ENCODE measurements at regions not wholly inside any gene's neighbourhood (a gene's known extent, or its start where the extent isn't known, plus 50 kb on each side); places are given as distances from the start of the nearest gene placed in this dataset.

GRCh38 chr3:177946048-177946447 is 590.2 kb upstream of the KCNMB2 start:
- POLR2A ChIA-PET, result no interaction called here
- no peaks in the 10 kb centered on the region for H3K27me3 ChIP-seq (ENCODE audit: control insufficient read depth, insufficient read depth, low read length)
- TF ChIP-seq, protein P1, sequence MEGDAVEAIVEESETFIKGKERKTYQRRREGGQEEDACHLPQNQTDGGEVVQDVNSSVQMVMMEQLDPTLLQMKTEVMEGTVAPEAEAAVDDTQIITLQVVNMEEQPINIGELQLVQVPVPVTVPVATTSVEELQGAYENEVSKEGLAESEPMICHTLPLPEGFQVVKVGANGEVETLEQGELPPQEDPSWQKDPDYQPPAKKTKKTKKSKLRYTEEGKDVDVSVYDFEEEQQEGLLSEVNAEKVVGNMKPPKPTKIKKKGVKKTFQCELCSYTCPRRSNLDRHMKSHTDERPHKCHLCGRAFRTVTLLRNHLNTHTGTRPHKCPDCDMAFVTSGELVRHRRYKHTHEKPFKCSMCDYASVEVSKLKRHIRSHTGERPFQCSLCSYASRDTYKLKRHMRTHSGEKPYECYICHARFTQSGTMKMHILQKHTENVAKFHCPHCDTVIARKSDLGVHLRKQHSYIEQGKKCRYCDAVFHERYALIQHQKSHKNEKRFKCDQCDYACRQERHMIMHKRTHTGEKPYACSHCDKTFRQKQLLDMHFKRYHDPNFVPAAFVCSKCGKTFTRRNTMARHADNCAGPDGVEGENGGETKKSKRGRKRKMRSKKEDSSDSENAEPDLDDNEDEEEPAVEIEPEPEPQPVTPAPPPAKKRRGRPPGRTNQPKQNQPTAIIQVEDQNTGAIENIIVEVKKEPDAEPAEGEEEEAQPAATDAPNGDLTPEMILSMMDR (IDR thresholded peaks at IDR 0.05; ENCODE audit: low read depth, low read length), result no peak
- CTCF ChIA-PET, result no interaction called here
- H3K27ac ChIP-seq (ENCODE audit: low read depth, low read length), result no peak overlapping the region
- H3K4me3 ChIP-seq (ENCODE audit: low read depth, low read length), result no peak overlapping the region
- DNase-seq (ENCODE audit: low read depth, low spot score), result no peak
- no peaks in the 10 kb centered on the region for H3K9me3 ChIP-seq (ENCODE audit: control insufficient read depth, insufficient read depth, low read length)

DNA sequence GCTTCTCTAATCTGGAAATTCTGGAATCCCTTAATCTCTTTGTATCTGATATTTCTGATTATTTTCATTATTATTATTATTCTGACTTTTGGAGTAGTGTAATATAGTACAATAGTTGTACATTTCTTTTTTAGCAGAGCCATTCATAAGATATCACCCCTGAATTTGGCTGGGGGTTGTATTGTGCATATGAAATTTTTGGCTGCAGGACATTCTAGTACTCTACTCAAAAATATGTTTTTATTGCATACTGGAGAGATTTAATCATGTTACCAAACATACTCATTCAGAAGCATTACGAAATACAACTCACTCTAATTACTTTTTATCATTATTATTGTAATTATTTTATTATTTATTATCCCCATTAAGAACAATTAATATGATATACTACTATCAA is 589.7 kb upstream of the KCNMB2 start:
- POLR2A ChIA-PET, result no interaction called here
- DNase-seq (ENCODE audit: low read depth, low spot score), result no peak
- no peaks in the 10 kb centered on the region for H3K27me3 ChIP-seq (ENCODE audit: control insufficient read depth, insufficient read depth, low read length)

GRCh38 chr3:177946936-177947335 is 589.3 kb upstream of the KCNMB2 start:
- TF ChIP-seq, protein P1 (IDR thresholded peaks at IDR 0.05; ENCODE audit: low read depth, low read length), result no peak
- ChIA-PET CTCF (no interaction called here), POLR2A (no interaction called here)
- H3K9me3 ChIP-seq (ENCODE audit: control insufficient read depth, insufficient read depth, low read length), result no peaks in the 10 kb centered on the region
- H3K4me3 ChIP-seq (ENCODE audit: low read depth, low read length), result no peak overlapping the region
- H3K27me3 ChIP-seq (ENCODE audit: control insufficient read depth, insufficient read depth, low read length), result no peaks in the 10 kb centered on the region
- H3K27ac ChIP-seq (ENCODE audit: low read depth, low read length), result no peak overlapping the region
- DNase-seq (ENCODE audit: low read depth, low spot score), result no peak

More for the DNA sequence above, 589.7 kb upstream of the KCNMB2 start:
- CTCF ChIA-PET, result no interaction called here
- H3K4me3 ChIP-seq (ENCODE audit: low read depth, low read length), result no peak overlapping the region
- no peak overlapping the region for H3K27ac ChIP-seq (ENCODE audit: low read depth, low read length)
- TF ChIP-seq, protein P1 (IDR thresholded peaks at IDR 0.05; ENCODE audit: low read depth, low read length), result no peak
- H3K9me3 ChIP-seq (ENCODE audit: control insufficient read depth, insufficient read depth, low read length), result no peaks in the 10 kb centered on the region

GRCh38 chr3:177947901-177948300 is 588.3 kb upstream of the KCNMB2 start:
- TF ChIP-seq, protein P1 (IDR thresholded peaks at IDR 0.05; ENCODE audit: low read depth, low read length), result no peak
- DNase-seq (ENCODE audit: low read depth, low spot score), result no peak
- H3K4me3 ChIP-seq (ENCODE audit: low read depth, low read length), result no peak overlapping the region
- CTCF ChIA-PET, result no interaction called here
- POLR2A ChIA-PET, result no interaction called here
- no peaks in the 10 kb centered on the region for H3K9me3 ChIP-seq (ENCODE audit: control insufficient read depth, insufficient read depth, low read length)
- no peak overlapping the region for H3K27ac ChIP-seq (ENCODE audit: low read depth, low read length)
- no peaks in the 10 kb centered on the region for H3K27me3 ChIP-seq (ENCODE audit: control insufficient read depth, insufficient read depth, low read length)

DNA sequence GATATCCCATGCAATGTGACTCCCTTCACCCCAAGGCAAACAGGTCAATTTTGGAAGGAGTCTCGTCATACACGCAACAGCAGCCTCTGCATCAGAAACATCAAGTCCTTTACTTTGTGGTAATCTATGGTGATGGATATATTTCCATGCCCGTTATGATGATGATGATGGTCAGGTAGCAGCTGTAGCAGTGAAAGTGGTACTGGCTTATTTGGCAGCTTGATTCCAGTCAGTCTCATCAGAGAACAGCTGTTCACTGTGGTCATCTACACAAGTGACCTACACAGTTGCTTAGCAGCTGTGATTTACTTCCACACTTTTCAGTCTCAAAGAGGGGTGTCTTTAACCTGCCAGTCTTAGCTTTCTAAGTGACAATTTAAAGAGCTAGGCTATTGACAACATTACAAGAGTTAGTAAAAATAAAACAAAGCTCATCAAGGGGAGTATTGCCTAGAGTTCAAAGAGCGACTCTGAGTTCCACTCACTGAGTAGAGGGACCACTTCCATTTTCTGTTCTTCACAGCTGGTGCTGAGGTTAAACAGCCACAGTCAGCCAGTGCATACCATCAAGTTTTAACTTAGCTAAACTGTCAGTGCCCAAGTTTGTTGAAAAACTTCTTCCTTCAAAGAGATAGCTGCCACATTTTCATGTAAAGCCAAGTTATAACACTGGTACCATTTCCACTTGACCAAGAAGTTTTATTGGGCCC is 587.4 kb upstream of the KCNMB2 start:
- CTCF ChIA-PET, result interaction anchor here (0.6 kb wide), 3 partner anchors 56 to 376 kb away, joined by 4 to 8 read pairs (median 4); no protein-coding TSS in a partner anchor
- TF ChIP-seq, protein P1 (IDR thresholded peaks at IDR 0.05; ENCODE audit: low read depth, low read length), result no peak
- POLR2A ChIA-PET, result no interaction called here
- DNase-seq (ENCODE audit: low read depth, low spot score), result no peak
- H3K27ac ChIP-seq (ENCODE audit: low read depth, low read length), result no peak overlapping the region
- H3K9me3 ChIP-seq (ENCODE audit: control insufficient read depth, insufficient read depth, low read length), result no peaks in the 10 kb centered on the region
- H3K4me3 ChIP-seq (ENCODE audit: low read depth, low read length), result no peak overlapping the region
- no peaks in the 10 kb centered on the region for H3K27me3 ChIP-seq (ENCODE audit: control insufficient read depth, insufficient read depth, low read length)
